ENCODE measurements at regions not wholly inside any gene's neighbourhood (a gene's known extent, or its start where the extent isn't known, plus 50 kb on each side); places are given as distances from the start of the nearest gene placed in this dataset.

GRCh38 chr11:30811226-30811755, 225.1 kb upstream of the MPPED2 start:
- Mint-ChIP-seq H3K4me3 (no peak overlapping the region), H3K4me1 (no peaks in the 10 kb centered on the region), H3K36me3 (no peaks in the 10 kb centered on the region), H3K27me3 (no peaks in the 10 kb centered on the region), H3K27ac (no peak overlapping the region), H3K9me3 (ENCODE audit: low read depth) (no peaks in the 10 kb centered on the region)
- no peak for ATAC-seq
- no peak for DNase-seq
- CTCF ChIA-PET: no interaction called here

GRCh38 chr11:30810116-30810515, 224.0 kb upstream of the MPPED2 start:
- H3K27me3 Mint-ChIP-seq: no peaks in the 10 kb centered on the region
- no peak overlapping the region for H3K4me3 Mint-ChIP-seq
- H3K36me3 Mint-ChIP-seq: no peaks in the 10 kb centered on the region
- H3K27ac Mint-ChIP-seq: no peak overlapping the region
- H3K9me3 Mint-ChIP-seq (ENCODE audit: low read depth): no peaks in the 10 kb centered on the region
- no peak for DNase-seq
- H3K4me1 Mint-ChIP-seq: no peaks in the 10 kb centered on the region
- no peak for ATAC-seq
- CTCF ChIA-PET: interaction anchor here (0.7 kb wide), 1 partner anchor 9 kb away, joined by 3 read pairs; no protein-coding TSS in a partner anchor

- CTCF ChIA-PET: interaction anchor here (0.8 kb wide), 1 partner anchor 8 kb away, joined by 3 read pairs; no protein-coding TSS in a partner anchor
- DNase-seq (no peak), ATAC-seq (no peak)
- no peak overlapping the region for H3K27ac Mint-ChIP-seq
- H3K9me3 Mint-ChIP-seq (ENCODE audit: low read depth): peaks cover 5% of the 10 kb centered on the region
- no peaks in the 10 kb centered on the region for H3K4me1 Mint-ChIP-seq
- H3K36me3 Mint-ChIP-seq: no peaks in the 10 kb centered on the region
- no peak overlapping the region for H3K4me3 Mint-ChIP-seq
- H3K27me3 Mint-ChIP-seq: no peaks in the 10 kb centered on the region
Observed at GRCh38 chr11:30801357-30801756, 215.2 kb upstream of the MPPED2 start.

- Mint-ChIP-seq H3K9me3 (ENCODE audit: low read depth) (peaks cover 5% of the 10 kb centered on the region), H3K36me3 (no peaks in the 10 kb centered on the region), H3K27me3 (no peaks in the 10 kb centered on the region), H3K27ac (no peak overlapping the region), H3K4me3 (no peak overlapping the region), H3K4me1 (no peaks in the 10 kb centered on the region)
- DNase-seq: no peak
- no peak for ATAC-seq
- CTCF ChIA-PET: interaction anchor here (0.8 kb wide), 1 partner anchor 9 kb away, joined by 3 read pairs; no protein-coding TSS in a partner anchor
Observed at GRCh38 chr11:30800904-30801303, 214.8 kb upstream of the MPPED2 start.

GRCh38 chr11:30798547-30799236, 212.5 kb upstream of the MPPED2 start:
- Mint-ChIP-seq H3K4me1 (no peaks in the 10 kb centered on the region), H3K4me3 (no peak overlapping the region), H3K27ac (no peak overlapping the region), H3K36me3 (no peaks in the 10 kb centered on the region), H3K27me3 (no peaks in the 10 kb centered on the region), H3K9me3 (ENCODE audit: low read depth) (peaks cover 5% of the 10 kb centered on the region)
- CTCF ChIA-PET: no interaction called here
- DNase-seq (no peak), ATAC-seq (no peak)

GRCh38 chr11:30789270-30789669, 203.1 kb upstream of the MPPED2 start:
- H3K4me1 Mint-ChIP-seq: no peaks in the 10 kb centered on the region
- CTCF ChIA-PET: no interaction called here
- DNase-seq: no peak
- no peaks in the 10 kb centered on the region for H3K36me3 Mint-ChIP-seq
- H3K27me3 Mint-ChIP-seq: no peaks in the 10 kb centered on the region
- no peak for ATAC-seq
- H3K4me3 Mint-ChIP-seq: no peak overlapping the region
- no peak overlapping the region for H3K27ac Mint-ChIP-seq
- H3K9me3 Mint-ChIP-seq (ENCODE audit: low read depth): peaks cover 2% of the 10 kb centered on the region

- H3K27me3 Mint-ChIP-seq: no peaks in the 10 kb centered on the region
Observed at GRCh38 chr11:30788849-30789248, 202.7 kb upstream of the MPPED2 start.

GRCh38 chr11:30786256-30787110, 200.3 kb upstream of the MPPED2 start:
- no peak for ATAC-seq
- no peak for DNase-seq
- Mint-ChIP-seq H3K27me3 (no peaks in the 10 kb centered on the region), H3K27ac (no peak overlapping the region), H3K9me3 (ENCODE audit: low read depth) (peaks cover 2% of the 10 kb centered on the region), H3K36me3 (no peaks in the 10 kb centered on the region), H3K4me3 (no peak overlapping the region), H3K4me1 (no peaks in the 10 kb centered on the region)
- CTCF ChIA-PET: no interaction called here

More at GRCh38 chr11:30788849-30789248, 202.7 kb upstream of the MPPED2 start:
- peaks cover 2% of the 10 kb centered on the region for H3K9me3 Mint-ChIP-seq (ENCODE audit: low read depth)
- no peaks in the 10 kb centered on the region for H3K4me1 Mint-ChIP-seq
- CTCF ChIA-PET: no interaction called here
- H3K27ac Mint-ChIP-seq: no peak overlapping the region
- no peaks in the 10 kb centered on the region for H3K36me3 Mint-ChIP-seq
- no peak overlapping the region for H3K4me3 Mint-ChIP-seq
- DNase-seq: no peak
- no peak for ATAC-seq

GRCh38 chr11:30778596-30778995, 192.4 kb upstream of the MPPED2 start:
- Mint-ChIP-seq H3K4me3 (no peak overlapping the region), H3K27me3 (no peaks in the 10 kb centered on the region), H3K27ac (no peak overlapping the region), H3K4me1 (no peaks in the 10 kb centered on the region), H3K36me3 (no peaks in the 10 kb centered on the region), H3K9me3 (ENCODE audit: low read depth) (peaks cover 2% of the 10 kb centered on the region)
- DNase-seq (no peak), ATAC-seq (no peak)
- CTCF ChIA-PET: no interaction called here

GRCh38 chr11:30775233-30775522, 189.0 kb upstream of the MPPED2 start:
- peaks cover 5% of the 10 kb centered on the region for H3K9me3 Mint-ChIP-seq (ENCODE audit: low read depth)
- DNase-seq: no peak
- CTCF ChIA-PET: no interaction called here
- ATAC-seq: no peak
- no peaks in the 10 kb centered on the region for H3K27me3 Mint-ChIP-seq
- H3K4me1 Mint-ChIP-seq: no peaks in the 10 kb centered on the region
- H3K27ac Mint-ChIP-seq: no peak overlapping the region
- H3K36me3 Mint-ChIP-seq: no peaks in the 10 kb centered on the region
- H3K4me3 Mint-ChIP-seq: no peak overlapping the region

GRCh38 chr11:30774496-30775232, 188.5 kb upstream of the MPPED2 start:
- no peak for DNase-seq
- Mint-ChIP-seq H3K4me1 (no peaks in the 10 kb centered on the region), H3K4me3 (no peak overlapping the region), H3K36me3 (no peaks in the 10 kb centered on the region), H3K27me3 (no peaks in the 10 kb centered on the region), H3K27ac (no peak overlapping the region), H3K9me3 (ENCODE audit: low read depth) (peaks cover 5% of the 10 kb centered on the region)
- CTCF ChIA-PET: no interaction called here
- no peak for ATAC-seq

GRCh38 chr11:30772908-30773307, 186.8 kb upstream of the MPPED2 start:
- Mint-ChIP-seq H3K36me3 (no peaks in the 10 kb centered on the region), H3K27me3 (no peaks in the 10 kb centered on the region), H3K27ac (no peak overlapping the region), H3K4me3 (no peak overlapping the region), H3K4me1 (no peaks in the 10 kb centered on the region), H3K9me3 (ENCODE audit: low read depth) (peaks cover 3% of the 10 kb centered on the region)
- DNase-seq: no peak
- CTCF ChIA-PET: interaction anchor here (0.8 kb wide), 1 partner anchor 20 kb away, joined by 3 read pairs; no protein-coding TSS in a partner anchor
- ATAC-seq: no peak

GRCh38 chr11:30763951-30764350, 177.8 kb upstream of the MPPED2 start:
- no peak overlapping the region for H3K27ac Mint-ChIP-seq

More at GRCh38 chr11:30763951-30764350, 177.8 kb upstream of the MPPED2 start:
- ATAC-seq (no peak), DNase-seq (no peak)
- H3K9me3 Mint-ChIP-seq (ENCODE audit: low read depth): no peaks in the 10 kb centered on the region
- CTCF ChIA-PET: no interaction called here
- H3K4me1 Mint-ChIP-seq: no peaks in the 10 kb centered on the region
- no peaks in the 10 kb centered on the region for H3K36me3 Mint-ChIP-seq
- H3K27me3 Mint-ChIP-seq: no peaks in the 10 kb centered on the region
- H3K4me3 Mint-ChIP-seq: no peak overlapping the region

Data from activated CD8-positive, alpha-beta memory T cell treated with anti-CD3 and anti-CD28 coated beads, Interleukin-2, amount 10 ng/mL, durations not matched to agents 7 days and 5 days (primary cell).